Iris pigment epithelial cell (primary cell): ENCODE measurements at regions not wholly inside any gene's neighbourhood (a gene's known extent, or its start where the extent isn't known, plus 50 kb on each side); places are given as distances from the start of the nearest gene placed in this dataset.

ENCODE experiments used
- DNase-seq: peaks from one replicate; pipeline ENCODE4 v3.0.0-alpha.2; 2011; ENCODE audit warnings: low read depth

- DNase-seq, result no peak
Observed at GRCh38 chr4:177802661-177803060, 360.4 kb upstream of the AGA start.

- DNase-seq, result no peak
Observed at GRCh38 chr4:177803151-177803550, 360.9 kb upstream of the AGA start.

GRCh38 chr4:177809791-177810190 lies 367.6 kb upstream of the AGA start:
- no peak for DNase-seq

GRCh38 chr4:177810220-177810619 lies 368.0 kb upstream of the AGA start:
- no peak for DNase-seq

GRCh38 chr4:177818392-177818791 lies 376.2 kb upstream of the AGA start:
- DNase-seq, result peak; percentile 10

- DNase-seq, result no peak
Observed at GRCh38 chr4:177826973-177827372, 384.7 kb upstream of the AGA start.

- DNase-seq, result no peak
Observed at GRCh38 chr4:177841258-177841657, 399.0 kb upstream of the AGA start.

- DNase-seq, result no peak
Observed at GRCh38 chr4:177853229-177853628, 411.0 kb upstream of the AGA start.

- DNase-seq, result no peak
Observed at GRCh38 chr4:177855507-177856197, 413.4 kb upstream of the AGA start.

- DNase-seq, result no peak
Observed at GRCh38 chr4:177860171-177860570, 417.9 kb upstream of the AGA start.

- DNase-seq, result no peak
Observed at GRCh38 chr4:177861551-177862094, 419.4 kb upstream of the AGA start.

GRCh38 chr4:177862541-177863176 lies 420.4 kb upstream of the AGA start:
- DNase-seq, result no peak

- no peak for DNase-seq
Observed at GRCh38 chr4:177879851-177880250, 437.6 kb upstream of the AGA start.

GRCh38 chr4:177895136-177895535 lies 452.9 kb upstream of the AGA start:
- no peak for DNase-seq

- DNase-seq, result peak; percentile 13
Observed at GRCh38 chr4:177901786-177902185, 459.5 kb upstream of the AGA start.

- DNase-seq, result no peak
Observed at GRCh38 chr4:177902386-177902785, 460.1 kb upstream of the AGA start.

GRCh38 chr4:177907736-177908424 lies 465.6 kb upstream of the AGA start:
- no peak for DNase-seq

- DNase-seq, result no peak
Observed at GRCh38 chr4:177921715-177922114, 479.5 kb upstream of the AGA start.

GRCh38 chr4:177923888-177924287 lies 481.7 kb upstream of the AGA start:
- DNase-seq, result no peak

- no peak for DNase-seq
Observed at GRCh38 chr4:177937041-177937440, 494.8 kb upstream of the AGA start.

GRCh38 chr4:177938226-177938625 lies 496.0 kb upstream of the AGA start:
- DNase-seq, result no peak

- DNase-seq, result no peak
Observed at GRCh38 chr4:177945268-177945667, 503.0 kb upstream of the AGA start.

- DNase-seq, result no peak
Observed at GRCh38 chr4:177947607-177948006, 505.4 kb upstream of the AGA start.
